PFSK-1 (cell line): ENCODE measurements at regions not wholly inside any gene's neighbourhood (a gene's known extent, or its start where the extent isn't known, plus 50 kb on each side); places are given as distances from the start of the nearest gene placed in this dataset.

ENCODE experiments used
- FOXP2 ChIP-seq: optimal IDR thresholded peaks from 2 replicates; pipeline ENCODE3; 2011; ENCODE audit warnings: borderline replicate concordance, control low read depth, inconsistent platforms; ENCODE audit not compliant: insufficient read depth; ENCODE audit errors: extremely low read length, extremely low read depth
- POLR2AphosphoS5 ChIP-seq: IDR thresholded peaks from 2 replicates; pipeline ENCODE4 v1.6.1; 2012; ENCODE audit warnings: low read depth, mild to moderate bottlenecking, control low read depth, low read length, moderate library complexity
- REST ChIP-seq, 2 experiments: IDR thresholded peaks; 2 replicates each; pipeline versions ENCODE4 v1.6.1 to v1.8.0; 2011 to 2012; ENCODE audit warnings: low read depth in 2 of 2, low read length in 2 of 2, control low read depth in 1 of 2, inconsistent platforms in 1 of 2, mild to moderate bottlenecking in 1 of 2, moderate library complexity in 1 of 2; ENCODE audit not compliant: insufficient read depth in 1 of 2
- SIN3A ChIP-seq: IDR thresholded peaks from 2 replicates; pipeline ENCODE4 v1.6.1; 2012; ENCODE audit warnings: mild to moderate bottlenecking, low read length, moderate library complexity, borderline replicate concordance; ENCODE audit not compliant: insufficient read depth
- TAF1 ChIP-seq: IDR thresholded peaks from 2 replicates; pipeline ENCODE4 v1.6.1; 2012; ENCODE audit warnings: low read length, control low read depth, borderline replicate concordance; ENCODE audit not compliant: insufficient read depth

- TF ChIP-seq POLR2AphosphoS5 (no peak), TAF1 (no peak), REST (IDR thresholded peaks at IDR 0.05; ENCODE audit: insufficient read depth in 1 of 2, low read depth in 2 of 2, low read length in 2 of 2) (no peak), SIN3A (no peak), FOXP2 (no peak)
Measured at GRCh38 chr11:38038777-38039176, 1440.7 kb upstream of the RAG2 start.

- TF ChIP-seq REST (IDR thresholded peaks at IDR 0.05; ENCODE audit: insufficient read depth in 1 of 2, low read depth in 2 of 2, low read length in 2 of 2), result no peak
- no peak for TF ChIP-seq SIN3A
- no peak for TF ChIP-seq TAF1
- no peak for TF ChIP-seq FOXP2
- TF ChIP-seq POLR2AphosphoS5, result no peak
Measured at GRCh38 chr11:38019072-38019775, 1421.2 kb upstream of the RAG2 start.

GRCh38 chr11:38014405-38014804, 1416.4 kb upstream of the RAG2 start:
- TF ChIP-seq TAF1, result no peak
- TF ChIP-seq REST (IDR thresholded peaks at IDR 0.05; ENCODE audit: insufficient read depth in 1 of 2, low read depth in 2 of 2, low read length in 2 of 2), result no peak
- TF ChIP-seq POLR2AphosphoS5, result no peak
- no peak for TF ChIP-seq FOXP2
- TF ChIP-seq SIN3A, result no peak

GRCh38 chr11:38013157-38013556, 1415.1 kb upstream of the RAG2 start:
- TF ChIP-seq POLR2AphosphoS5 (no peak), REST (IDR thresholded peaks at IDR 0.05; ENCODE audit: insufficient read depth in 1 of 2, low read depth in 2 of 2, low read length in 2 of 2) (no peak), SIN3A (no peak), TAF1 (no peak)

GRCh38 chr11:38011496-38011895, 1413.5 kb upstream of the RAG2 start:
- TF ChIP-seq POLR2AphosphoS5 (no peak), TAF1 (no peak), SIN3A (no peak), REST (IDR thresholded peaks at IDR 0.05; ENCODE audit: insufficient read depth in 1 of 2, low read depth in 2 of 2, low read length in 2 of 2) (no peak), FOXP2 (no peak)
